ENCODE measurements at regions not wholly inside any gene's neighbourhood (a gene's known extent, or its start where the extent isn't known, plus 50 kb on each side); places are given as distances from the start of the nearest gene placed in this dataset.

- DNase-seq (ENCODE audit: low spot score) = no peak
These were observed 318.5 kb downstream of the GRB14 start for GRCh38 chr2:164302786-164303185.

GRCh38 chr2:164288235-164288634 lies 333.0 kb downstream of the GRB14 start:
- DNase-seq (ENCODE audit: low spot score) = no peak

DNA sequence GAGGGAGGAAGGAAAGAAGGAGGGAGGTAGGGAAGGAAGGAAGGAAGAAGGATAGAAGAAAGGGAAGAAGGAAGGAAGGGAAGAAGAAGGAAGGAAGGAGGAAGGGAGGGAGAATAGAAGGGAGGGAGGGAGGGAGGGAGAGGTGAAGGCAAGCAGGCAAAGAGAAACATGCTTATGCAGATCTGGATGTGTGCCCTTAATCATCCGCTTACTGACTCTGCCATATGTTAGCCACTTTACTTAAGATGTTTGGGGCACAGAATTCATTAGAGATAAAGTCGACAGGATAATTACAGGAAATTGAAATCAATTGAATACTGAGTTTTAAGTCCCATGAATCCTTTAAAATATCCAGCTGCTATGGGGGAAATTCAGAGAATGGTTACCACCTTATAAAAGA lies 334.2 kb downstream of the GRB14 start:
- no peak for DNase-seq (ENCODE audit: low spot score)

DNA sequence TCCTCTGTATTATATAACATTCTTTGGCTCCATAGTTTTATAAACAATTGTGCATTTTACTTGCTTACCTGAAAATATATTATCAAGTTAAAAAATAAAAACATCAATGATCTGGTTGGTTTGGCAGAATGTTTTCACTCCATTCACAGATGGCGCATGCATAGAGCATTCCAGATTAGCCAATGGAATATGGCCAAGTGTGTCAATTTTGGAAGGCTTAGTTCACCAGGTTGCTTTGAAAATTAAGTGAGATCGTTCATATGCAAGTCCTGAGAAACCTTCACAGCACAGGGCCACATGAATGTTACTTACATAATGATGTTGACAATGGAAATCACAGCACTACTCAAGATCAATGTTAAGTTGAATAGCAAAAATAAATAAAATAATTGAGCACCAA lies 335.7 kb downstream of the GRB14 start:
- no peak for DNase-seq (ENCODE audit: low spot score)

DNA sequence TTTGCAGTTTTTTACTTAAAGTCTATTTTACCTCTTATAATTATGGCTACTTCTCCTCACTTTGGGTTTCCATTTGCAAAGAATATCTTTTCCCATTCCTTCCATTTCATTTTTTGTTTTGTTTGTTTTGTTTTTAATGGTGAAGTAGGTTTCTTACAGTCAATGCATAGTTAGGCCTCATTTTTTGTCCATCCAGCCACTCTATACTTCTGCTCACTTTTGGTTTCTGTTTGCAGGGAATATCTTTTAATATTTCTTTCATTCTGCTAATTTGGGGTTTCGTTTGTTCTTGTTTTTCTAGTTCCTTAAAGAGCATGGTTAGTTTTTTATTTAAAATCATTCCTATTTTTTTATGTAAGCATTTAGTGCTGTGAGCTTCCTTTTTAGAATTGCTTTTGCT lies 339.4 kb downstream of the GRB14 start:
- DNase-seq (ENCODE audit: low spot score) = no peak

DNA sequence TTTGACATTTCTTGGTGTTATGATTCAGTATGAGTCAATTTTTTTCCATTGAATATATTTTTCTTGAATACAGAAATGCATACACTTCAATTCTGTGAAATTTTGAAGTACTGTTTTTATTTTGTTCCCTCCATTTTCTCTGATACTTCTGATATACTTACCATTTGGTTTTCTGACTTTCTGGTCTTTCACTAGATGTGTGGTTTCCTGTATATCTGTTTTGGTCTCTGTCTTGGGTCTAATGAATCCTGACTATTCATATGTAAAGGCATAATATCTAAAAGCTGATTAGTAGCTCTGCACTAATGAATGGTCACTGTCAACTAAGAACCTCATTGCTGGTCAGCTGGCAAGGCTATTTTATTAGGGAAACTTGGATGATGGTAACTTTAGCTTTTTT lies 345.6 kb downstream of the GRB14 start:
- no peak for DNase-seq (ENCODE audit: low spot score)

DNA sequence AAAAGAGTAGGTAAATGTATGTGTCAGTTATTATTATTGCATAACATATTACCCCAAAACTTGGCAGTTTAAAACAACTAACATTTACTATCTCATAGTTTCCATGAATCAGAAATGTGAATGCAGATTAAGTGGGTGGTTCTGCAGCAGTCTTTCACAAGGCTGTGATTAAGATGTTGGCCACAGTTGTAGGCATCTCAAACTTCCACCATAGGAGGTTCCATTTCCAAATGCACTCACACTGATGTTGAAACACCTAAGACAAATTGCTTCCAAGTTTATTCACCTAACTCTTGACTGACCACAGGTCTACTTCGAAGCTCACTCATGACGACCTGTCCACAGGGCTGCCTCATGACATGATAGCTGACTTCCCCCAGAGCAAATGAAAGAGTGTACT lies 360.8 kb downstream of the GRB14 start:
- no peak for DNase-seq (ENCODE audit: low spot score)

DNA sequence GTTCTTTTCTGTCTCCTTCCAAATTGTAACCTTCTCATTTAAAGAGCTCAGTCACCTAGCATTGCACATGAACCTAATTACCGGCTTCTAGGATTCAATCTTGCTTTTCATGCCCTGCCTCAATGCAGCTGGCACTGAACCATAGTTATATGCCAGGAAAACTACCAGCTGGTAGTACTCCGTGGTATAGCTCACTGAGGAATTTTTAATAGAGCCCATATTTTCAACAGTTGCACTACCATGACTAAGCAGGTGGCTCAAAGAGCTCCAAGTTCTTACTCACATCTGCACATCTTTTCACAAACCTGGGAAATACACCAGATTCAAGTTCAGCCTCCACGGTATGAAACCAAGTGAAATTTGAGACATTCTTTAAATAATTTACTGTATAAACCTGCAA lies 363.5 kb downstream of the GRB14 start:
- DNase-seq (ENCODE audit: low spot score) = no peak

DNA sequence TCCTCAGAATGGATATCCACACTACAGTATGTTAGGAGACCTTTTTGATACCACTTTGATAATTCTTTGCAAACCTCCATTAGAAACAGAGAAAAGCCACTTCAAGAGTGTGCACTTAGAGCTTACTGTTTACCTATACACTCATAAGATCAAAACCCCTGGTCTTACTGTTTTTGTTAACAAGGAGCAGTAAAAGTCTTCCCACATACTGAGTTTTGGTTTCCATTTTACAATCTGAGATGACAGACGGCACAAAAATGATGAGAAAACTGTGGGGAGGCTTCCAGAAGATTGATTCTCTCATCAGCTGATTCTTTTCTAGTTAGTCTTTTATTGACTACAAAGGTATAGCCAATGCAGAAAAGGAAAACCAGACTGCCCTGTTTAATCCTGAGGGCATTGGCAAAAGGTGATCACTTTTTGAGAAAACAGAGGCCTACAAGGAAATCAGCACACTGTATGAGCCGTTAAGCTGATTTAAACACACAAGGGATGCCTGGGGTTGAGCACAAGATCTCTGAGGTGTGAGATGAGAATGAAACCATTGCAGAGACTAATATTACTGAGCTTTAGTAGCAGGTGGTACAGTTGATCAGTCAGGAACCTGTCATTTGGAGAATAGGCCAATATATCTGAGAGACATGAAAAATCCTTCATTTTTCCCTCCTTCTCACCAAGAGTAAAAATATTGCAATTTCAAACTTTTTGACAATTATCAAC lies 368.6 kb downstream of the GRB14 start:
- DNase-seq (ENCODE audit: low spot score) = no peak

DNA sequence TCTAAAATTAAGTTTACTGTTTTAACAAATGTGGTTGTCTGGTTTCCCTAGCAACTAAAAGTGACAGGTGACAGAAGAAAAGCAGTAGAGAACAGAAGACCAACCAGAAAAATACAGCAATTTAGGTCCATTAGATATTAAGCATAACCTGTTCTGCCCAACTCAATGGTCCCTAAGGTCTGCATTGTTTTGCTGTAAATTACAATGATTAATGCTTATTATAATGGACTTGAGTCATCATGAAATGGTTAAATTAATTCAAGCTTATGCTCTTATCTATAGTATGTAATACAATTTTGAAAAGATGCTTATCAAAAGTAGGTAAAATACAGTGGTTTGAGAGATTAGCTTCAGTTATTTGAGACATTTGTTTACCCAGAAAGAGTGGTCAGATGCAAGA lies 378.0 kb downstream of the GRB14 start:
- no peak for DNase-seq (ENCODE audit: low spot score)

GRCh38 chr2:164242409-164242808 lies 378.9 kb downstream of the GRB14 start:
- no peak for DNase-seq (ENCODE audit: low spot score)

- DNase-seq (ENCODE audit: low spot score) = no peak
These were observed 387.2 kb downstream of the GRB14 start for GRCh38 chr2:164234074-164234473.

DNA sequence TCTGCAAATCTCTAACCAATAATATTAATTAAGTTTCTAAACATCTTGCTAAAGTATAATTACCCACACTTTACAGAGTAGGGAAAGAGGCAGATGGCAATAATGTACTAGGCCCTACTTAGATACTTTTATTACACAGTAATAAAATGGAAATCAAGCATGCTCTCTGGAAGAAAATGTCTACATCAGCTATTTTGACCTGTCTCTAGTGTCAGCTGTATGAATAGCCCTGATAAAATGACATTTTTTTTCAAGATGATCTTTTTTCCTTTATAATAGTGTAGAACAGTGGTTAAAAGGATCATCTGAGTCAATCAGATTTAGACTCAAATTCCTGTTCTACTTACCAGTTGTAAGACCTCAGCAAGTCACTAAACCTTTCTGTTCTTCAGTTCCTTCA lies 397.3 kb downstream of the GRB14 start:
- no peak for DNase-seq (ENCODE audit: low spot score)

GRCh38 chr2:164221473-164221872 lies 399.8 kb downstream of the GRB14 start:
- DNase-seq (ENCODE audit: low spot score) = no peak

DNA sequence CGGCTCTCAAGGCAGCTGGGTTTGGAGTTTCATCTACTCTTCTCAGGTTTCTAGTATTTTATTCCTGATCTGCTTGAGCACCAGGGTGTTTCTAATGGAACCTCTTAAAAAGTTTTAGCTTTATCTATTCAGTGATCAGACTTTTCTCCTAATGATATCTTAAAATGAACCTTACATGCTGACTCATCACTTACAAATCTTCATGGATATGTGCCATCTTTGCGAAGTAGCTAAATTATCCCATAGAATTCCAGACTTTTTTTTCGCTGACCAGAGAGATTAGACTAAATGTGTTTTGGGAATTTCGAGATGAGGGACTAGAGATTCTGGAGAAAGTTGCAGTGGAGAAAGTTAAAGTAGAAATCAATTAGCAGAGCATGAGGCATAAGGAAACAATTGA lies 401.0 kb downstream of the GRB14 start:
- no peak for DNase-seq (ENCODE audit: low spot score)

DNA sequence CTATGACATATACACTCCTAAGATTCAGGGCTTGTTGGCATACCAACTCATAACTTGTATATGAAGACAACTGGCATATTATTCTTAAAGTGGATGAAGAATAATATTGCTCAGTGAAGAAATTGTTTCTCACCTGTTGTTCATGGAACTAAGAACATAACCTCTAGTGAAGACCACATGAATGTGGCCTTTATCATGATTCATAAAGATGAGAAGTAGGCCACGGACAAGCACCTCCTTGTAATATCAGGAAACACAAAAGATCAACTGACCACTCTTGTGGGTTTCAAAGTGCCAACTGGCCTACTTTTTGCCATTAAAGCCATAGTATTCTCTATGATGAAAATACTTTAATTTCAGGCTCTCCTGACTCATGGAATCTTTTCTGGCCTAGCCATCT lies 407.4 kb downstream of the GRB14 start:
- DNase-seq (ENCODE audit: low spot score) = no peak

DNA sequence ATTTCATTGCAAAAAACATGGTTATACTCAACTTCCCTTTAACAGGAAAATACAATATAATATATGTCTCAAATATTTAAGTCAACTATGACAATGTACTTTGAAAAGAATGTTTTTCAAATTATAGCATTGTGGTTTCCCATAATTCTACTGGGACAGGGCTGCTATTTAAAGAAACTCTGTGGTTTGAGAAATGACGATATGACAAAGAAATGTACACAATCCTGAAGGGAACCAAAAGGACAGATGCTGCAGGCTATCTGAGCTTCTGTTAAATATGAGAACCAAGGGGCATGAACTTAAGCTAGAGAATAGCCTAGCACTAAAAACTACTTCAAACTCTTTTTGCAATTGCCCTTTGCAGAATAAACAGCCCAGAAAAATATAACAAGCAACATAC lies 415.9 kb downstream of the GRB14 start:
- DNase-seq (ENCODE audit: low spot score) = no peak

DNA sequence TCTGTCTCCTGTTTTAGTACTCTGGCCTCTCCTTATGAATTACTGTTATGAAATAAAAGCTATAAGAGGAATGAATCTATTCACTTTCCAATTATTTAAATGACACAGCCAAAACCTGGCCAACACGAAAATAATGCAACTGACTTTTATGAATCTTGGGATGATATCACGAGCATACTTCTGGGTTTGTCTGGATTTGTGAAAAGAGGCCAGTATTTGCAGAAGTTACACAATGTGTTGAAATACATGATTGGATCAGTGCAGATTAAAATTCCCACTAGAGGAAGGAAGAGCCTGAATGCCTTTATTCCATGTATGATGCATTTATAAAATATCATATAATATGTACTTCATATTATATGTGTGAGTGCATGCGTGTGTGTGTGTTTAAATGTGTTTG lies 418.2 kb downstream of the GRB14 start:
- no peak for DNase-seq (ENCODE audit: low spot score)

- no peak for DNase-seq (ENCODE audit: low spot score)
These were observed 423.0 kb downstream of the GRB14 start for GRCh38 chr2:164198256-164198655.

- no peak for DNase-seq (ENCODE audit: low spot score)
These were observed 430.6 kb downstream of the GRB14 start for GRCh38 chr2:164190700-164191099.

DNA sequence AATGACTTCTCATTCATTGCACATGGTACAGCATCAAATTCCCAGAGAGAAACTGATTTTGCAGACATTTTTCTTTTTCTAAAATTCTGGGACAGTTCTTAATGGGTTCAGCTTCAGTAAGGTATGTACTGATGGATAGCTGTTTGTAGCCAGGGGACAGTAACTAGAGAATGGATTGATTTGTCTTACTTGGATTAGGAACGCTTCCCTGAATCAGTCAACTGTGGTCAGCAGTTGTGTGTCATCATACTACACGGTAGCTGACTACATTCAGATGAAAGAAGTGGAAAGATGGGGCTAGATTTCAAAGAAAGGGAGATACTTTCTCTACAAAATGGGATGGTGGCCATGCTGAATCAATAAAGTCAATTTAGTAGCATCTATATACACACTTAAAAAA lies 431.4 kb downstream of the GRB14 start:
- DNase-seq (ENCODE audit: low spot score) = no peak

DNA sequence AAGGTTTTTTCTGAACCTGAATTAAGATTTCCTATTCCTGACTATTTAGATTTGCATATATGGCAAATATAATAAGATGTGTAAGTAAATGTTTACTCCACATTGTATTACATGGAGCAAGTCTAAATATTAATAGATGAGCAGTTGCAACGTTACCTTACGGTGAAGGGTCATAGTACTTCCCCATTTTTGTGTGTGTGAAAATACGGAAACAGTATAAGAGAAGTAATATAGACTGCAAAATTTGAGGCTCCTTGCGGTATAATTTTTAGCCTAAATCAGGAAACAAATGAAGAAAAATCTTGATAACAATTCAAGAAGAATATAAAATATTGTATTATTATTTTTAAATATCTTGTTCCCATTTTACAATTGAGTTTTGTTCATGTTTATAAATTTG lies 434.2 kb downstream of the GRB14 start:
- no peak for DNase-seq (ENCODE audit: low spot score)

- no peak for DNase-seq (ENCODE audit: low spot score)
These were observed 434.7 kb downstream of the GRB14 start for GRCh38 chr2:164186591-164186990.

GRCh38 chr2:164182116-164182627 lies 439.1 kb downstream of the GRB14 start:
- no peak for DNase-seq (ENCODE audit: low spot score)
